ENCODE measurements at regions not wholly inside any gene's neighbourhood (a gene's known extent, or its start where the extent isn't known, plus 50 kb on each side); places are given as distances from the start of the nearest gene placed in this dataset.

DNA sequence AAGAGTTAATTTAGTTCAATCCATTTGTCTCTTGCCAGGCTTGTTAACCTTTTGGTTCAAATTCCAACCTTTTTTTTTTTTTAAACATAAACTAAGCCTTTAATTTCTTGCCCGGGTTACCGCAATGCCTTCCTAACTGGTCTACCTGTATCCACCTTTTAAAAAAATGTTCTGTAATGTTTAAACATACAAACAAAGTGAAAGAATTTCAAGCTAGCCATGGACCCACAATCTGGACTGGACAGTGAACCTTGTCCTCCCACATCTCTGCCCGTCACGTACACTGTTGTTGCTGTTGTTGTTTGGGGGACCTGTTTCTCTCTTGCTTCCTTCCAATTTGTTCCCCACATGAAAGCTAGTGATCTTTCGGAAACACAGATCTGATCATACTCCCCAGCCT lies 724.7 kb upstream of the AUTS2 start:
- H3K27ac ChIP-seq (ENCODE audit: extremely low read depth, low read depth, low read length), result no peak overlapping the region
- no peak for TF ChIP-seq ZNF19 (tag by site-specific recombination; IDR thresholded peaks at IDR 0.05; ENCODE audit: low read depth)
- TF ChIP-seq HOXD13 (CRISPR knock-in tag; IDR thresholded peaks at IDR 0.05; ENCODE audit: borderline replicate concordance), result no peak
- no peak for TF ChIP-seq KLF9 (tag by site-specific recombination; IDR thresholded peaks at IDR 0.05; ENCODE audit: low read depth)
- TF ChIP-seq ZNF768 (tag by site-specific recombination; IDR thresholded peaks at IDR 0.05), result no peak
- no peak for TF ChIP-seq ZNF324 (tag by site-specific recombination; IDR thresholded peaks at IDR 0.05)
- no peak for TF ChIP-seq GLIS1 (tag by site-specific recombination; IDR thresholded peaks at IDR 0.05)
- no peak for TF ChIP-seq ZNF629 (tag by site-specific recombination; IDR thresholded peaks at IDR 0.05)
- TF ChIP-seq, protein P1, sequence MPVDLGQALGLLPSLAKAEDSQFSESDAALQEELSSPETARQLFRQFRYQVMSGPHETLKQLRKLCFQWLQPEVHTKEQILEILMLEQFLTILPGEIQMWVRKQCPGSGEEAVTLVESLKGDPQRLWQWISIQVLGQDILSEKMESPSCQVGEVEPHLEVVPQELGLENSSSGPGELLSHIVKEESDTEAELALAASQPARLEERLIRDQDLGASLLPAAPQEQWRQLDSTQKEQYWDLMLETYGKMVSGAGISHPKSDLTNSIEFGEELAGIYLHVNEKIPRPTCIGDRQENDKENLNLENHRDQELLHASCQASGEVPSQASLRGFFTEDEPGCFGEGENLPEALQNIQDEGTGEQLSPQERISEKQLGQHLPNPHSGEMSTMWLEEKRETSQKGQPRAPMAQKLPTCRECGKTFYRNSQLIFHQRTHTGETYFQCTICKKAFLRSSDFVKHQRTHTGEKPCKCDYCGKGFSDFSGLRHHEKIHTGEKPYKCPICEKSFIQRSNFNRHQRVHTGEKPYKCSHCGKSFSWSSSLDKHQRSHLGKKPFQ (tag by site-specific recombination; IDR thresholded peaks at IDR 0.05), result no peak
- TF ChIP-seq ZNF223 (tag by site-specific recombination; IDR thresholded peaks at IDR 0.05), result no peak
- no peak for TF ChIP-seq GLI4 (tag by site-specific recombination; IDR thresholded peaks at IDR 0.05)
- no peak for TF ChIP-seq OVOL3 (tag by site-specific recombination; IDR thresholded peaks at IDR 0.05)
- no peak for TF ChIP-seq ZNF302 (tag by site-specific recombination; IDR thresholded peaks at IDR 0.05; ENCODE audit: low read depth)
- TF ChIP-seq, protein P2, sequence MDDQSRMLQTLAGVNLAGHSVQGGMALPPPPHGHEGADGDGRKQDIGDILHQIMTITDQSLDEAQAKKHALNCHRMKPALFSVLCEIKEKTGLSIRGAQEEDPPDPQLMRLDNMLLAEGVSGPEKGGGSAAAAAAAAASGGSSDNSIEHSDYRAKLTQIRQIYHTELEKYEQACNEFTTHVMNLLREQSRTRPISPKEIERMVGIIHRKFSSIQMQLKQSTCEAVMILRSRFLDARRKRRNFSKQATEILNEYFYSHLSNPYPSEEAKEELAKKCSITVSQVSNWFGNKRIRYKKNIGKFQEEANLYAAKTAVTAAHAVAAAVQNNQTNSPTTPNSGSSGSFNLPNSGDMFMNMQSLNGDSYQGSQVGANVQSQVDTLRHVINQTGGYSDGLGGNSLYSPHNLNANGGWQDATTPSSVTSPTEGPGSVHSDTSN (CRISPR knock-in tag; IDR thresholded peaks at IDR 0.05), result no peak
- no peak for TF ChIP-seq RBAK (tag by site-specific recombination; IDR thresholded peaks at IDR 0.05)
- TF ChIP-seq ZFP69B (tag by site-specific recombination; IDR thresholded peaks at IDR 0.05), result no peak
- TF ChIP-seq, protein P3, sequence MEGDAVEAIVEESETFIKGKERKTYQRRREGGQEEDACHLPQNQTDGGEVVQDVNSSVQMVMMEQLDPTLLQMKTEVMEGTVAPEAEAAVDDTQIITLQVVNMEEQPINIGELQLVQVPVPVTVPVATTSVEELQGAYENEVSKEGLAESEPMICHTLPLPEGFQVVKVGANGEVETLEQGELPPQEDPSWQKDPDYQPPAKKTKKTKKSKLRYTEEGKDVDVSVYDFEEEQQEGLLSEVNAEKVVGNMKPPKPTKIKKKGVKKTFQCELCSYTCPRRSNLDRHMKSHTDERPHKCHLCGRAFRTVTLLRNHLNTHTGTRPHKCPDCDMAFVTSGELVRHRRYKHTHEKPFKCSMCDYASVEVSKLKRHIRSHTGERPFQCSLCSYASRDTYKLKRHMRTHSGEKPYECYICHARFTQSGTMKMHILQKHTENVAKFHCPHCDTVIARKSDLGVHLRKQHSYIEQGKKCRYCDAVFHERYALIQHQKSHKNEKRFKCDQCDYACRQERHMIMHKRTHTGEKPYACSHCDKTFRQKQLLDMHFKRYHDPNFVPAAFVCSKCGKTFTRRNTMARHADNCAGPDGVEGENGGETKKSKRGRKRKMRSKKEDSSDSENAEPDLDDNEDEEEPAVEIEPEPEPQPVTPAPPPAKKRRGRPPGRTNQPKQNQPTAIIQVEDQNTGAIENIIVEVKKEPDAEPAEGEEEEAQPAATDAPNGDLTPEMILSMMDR (tag by site-specific recombination; IDR thresholded peaks at IDR 0.05), result no peak
- ChIA-PET POLR2A (no interaction called here), CTCF (no interaction called here)
- H3K36me3 ChIP-seq (ENCODE audit: control insufficient read depth in 2 of 2, insufficient read depth in 1 of 2, low read length in 2 of 2), result no peaks in the 10 kb centered on the region
- no peak overlapping the region for H3K4me3 ChIP-seq (ENCODE audit: low read depth, low read length)
- no peaks in the 10 kb centered on the region for H3K9me3 ChIP-seq (ENCODE audit: control insufficient read depth, insufficient read depth, low read depth, low read length)
- no peaks in the 10 kb centered on the region for H3K4me1 ChIP-seq (ENCODE audit: control insufficient read depth, insufficient read depth, low read length)

DNA sequence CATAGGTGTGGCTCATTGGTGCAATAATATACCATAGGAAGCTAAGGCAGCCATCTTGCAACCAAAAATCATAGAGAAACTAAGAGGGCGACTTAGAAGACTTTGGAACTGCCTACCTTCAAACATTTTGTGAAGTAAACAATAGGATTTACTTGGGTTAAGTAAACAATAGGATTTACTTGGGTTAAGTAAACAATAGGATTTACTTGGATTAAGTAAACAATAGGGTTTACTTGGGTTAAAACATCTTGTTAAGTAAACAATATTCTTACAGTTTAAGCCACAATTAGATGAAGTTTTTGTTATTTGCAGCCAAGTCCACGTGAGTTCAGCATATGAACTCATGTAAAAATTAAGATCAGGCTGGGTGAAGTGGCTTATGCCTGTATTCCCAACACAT lies 722.4 kb upstream of the AUTS2 start:
- H3K27ac ChIP-seq (ENCODE audit: extremely low read depth, low read depth, low read length), result no peak overlapping the region
- TF ChIP-seq ZNF629 (tag by site-specific recombination; IDR thresholded peaks at IDR 0.05), result no peak
- no peak for TF ChIP-seq ZNF660 (tag by site-specific recombination; IDR thresholded peaks at IDR 0.05)
- TF ChIP-seq, protein P1 (tag by site-specific recombination; IDR thresholded peaks at IDR 0.05), result no peak
- TF ChIP-seq, protein P4, sequence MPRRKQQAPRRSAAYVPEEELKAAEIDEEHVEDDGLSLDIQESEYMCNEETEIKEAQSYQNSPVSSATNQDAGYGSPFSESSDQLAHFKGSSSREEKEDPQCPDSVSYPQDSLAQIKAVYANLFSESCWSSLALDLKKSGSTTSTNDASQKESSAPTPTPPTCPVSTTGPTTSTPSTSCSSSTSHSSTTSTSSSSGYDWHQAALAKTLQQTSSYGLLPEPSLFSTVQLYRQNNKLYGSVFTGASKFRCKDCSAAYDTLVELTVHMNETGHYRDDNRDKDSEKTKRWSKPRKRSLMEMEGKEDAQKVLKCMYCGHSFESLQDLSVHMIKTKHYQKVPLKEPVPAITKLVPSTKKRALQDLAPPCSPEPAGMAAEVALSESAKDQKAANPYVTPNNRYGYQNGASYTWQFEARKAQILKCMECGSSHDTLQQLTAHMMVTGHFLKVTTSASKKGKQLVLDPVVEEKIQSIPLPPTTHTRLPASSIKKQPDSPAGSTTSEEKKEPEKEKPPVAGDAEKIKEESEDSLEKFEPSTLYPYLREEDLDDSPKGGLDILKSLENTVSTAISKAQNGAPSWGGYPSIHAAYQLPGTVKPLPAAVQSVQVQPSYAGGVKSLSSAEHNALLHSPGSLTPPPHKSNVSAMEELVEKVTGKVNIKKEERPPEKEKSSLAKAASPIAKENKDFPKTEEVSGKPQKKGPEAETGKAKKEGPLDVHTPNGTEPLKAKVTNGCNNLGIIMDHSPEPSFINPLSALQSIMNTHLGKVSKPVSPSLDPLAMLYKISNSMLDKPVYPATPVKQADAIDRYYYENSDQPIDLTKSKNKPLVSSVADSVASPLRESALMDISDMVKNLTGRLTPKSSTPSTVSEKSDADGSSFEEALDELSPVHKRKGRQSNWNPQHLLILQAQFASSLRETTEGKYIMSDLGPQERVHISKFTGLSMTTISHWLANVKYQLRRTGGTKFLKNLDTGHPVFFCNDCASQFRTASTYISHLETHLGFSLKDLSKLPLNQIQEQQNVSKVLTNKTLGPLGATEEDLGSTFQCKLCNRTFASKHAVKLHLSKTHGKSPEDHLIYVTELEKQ (tag by site-specific recombination; IDR thresholded peaks at IDR 0.05; ENCODE audit: borderline replicate concordance), result no peak
- no peak for TF ChIP-seq ZNF510 (tag by site-specific recombination; IDR thresholded peaks at IDR 0.05; ENCODE audit: insufficient replicate concordance)
- TF ChIP-seq, protein P5, sequence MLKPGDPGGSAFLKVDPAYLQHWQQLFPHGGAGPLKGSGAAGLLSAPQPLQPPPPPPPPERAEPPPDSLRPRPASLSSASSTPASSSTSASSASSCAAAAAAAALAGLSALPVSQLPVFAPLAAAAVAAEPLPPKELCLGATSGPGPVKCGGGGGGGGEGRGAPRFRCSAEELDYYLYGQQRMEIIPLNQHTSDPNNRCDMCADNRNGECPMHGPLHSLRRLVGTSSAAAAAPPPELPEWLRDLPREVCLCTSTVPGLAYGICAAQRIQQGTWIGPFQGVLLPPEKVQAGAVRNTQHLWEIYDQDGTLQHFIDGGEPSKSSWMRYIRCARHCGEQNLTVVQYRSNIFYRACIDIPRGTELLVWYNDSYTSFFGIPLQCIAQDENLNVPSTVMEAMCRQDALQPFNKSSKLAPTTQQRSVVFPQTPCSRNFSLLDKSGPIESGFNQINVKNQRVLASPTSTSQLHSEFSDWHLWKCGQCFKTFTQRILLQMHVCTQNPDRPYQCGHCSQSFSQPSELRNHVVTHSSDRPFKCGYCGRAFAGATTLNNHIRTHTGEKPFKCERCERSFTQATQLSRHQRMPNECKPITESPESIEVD (tag by site-specific recombination; IDR thresholded peaks at IDR 0.05), result no peak
- TF ChIP-seq ZIC2 (tag by site-specific recombination; IDR thresholded peaks at IDR 0.05), result no peak
- TF ChIP-seq ZNF624 (tag by site-specific recombination; IDR thresholded peaks at IDR 0.05), result no peak
- no peak for TF ChIP-seq KLF9 (tag by site-specific recombination; IDR thresholded peaks at IDR 0.05; ENCODE audit: low read depth)
- TF ChIP-seq KLF16 (tag by site-specific recombination; IDR thresholded peaks at IDR 0.05), result no peak
- POLR2A ChIA-PET, result no interaction called here
- no peaks in the 10 kb centered on the region for H3K4me1 ChIP-seq (ENCODE audit: control insufficient read depth, insufficient read depth, low read length)
- CTCF ChIA-PET, result no interaction called here
- H3K4me3 ChIP-seq (ENCODE audit: low read depth, low read length), result no peak overlapping the region
- H3K36me3 ChIP-seq (ENCODE audit: control insufficient read depth in 2 of 2, insufficient read depth in 1 of 2, low read length in 2 of 2), result no peaks in the 10 kb centered on the region
- H3K9me3 ChIP-seq (ENCODE audit: control insufficient read depth, insufficient read depth, low read depth, low read length), result no peaks in the 10 kb centered on the region

Measured in HEK293 (cell line).